ENCODE measurements at regions not wholly inside any gene's neighbourhood (a gene's known extent, or its start where the extent isn't known, plus 50 kb on each side); places are given as distances from the start of the nearest gene placed in this dataset.
"Not testable (repeated sequence)": the region's sequence is repeated elsewhere in the genome, so short reads cannot be mapped to it uniquely, and the experiment has no call there.

- DNase-seq (ENCODE audit: low spot score): peak; percentile 7
Observed at GRCh38 chr15:95017666-95018328, 786.4 kb downstream of the MCTP2 start.

GRCh38 chr15:95018888-95019545 lies 787.7 kb downstream of the MCTP2 start:
- no peak for DNase-seq (ENCODE audit: low spot score)

DNA sequence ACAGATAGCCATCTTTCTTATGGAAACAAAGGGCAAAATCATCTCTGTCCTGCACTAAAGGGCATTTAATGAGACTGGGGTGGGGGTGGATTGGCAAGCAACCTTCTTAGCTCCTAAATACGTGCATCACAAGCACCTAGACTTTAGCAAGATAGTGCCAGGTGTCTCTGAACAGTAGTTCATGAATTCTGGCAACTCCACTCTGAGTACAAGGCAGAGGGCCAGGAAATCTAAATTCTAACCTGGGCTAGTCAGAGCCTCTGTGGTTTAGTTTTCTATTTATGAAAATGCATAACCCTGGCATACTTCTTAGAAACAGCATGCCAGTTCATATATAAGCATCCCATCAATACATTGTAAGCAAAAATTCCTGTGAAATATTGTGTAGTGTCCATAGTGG lies 788.5 kb downstream of the MCTP2 start:
- DNase-seq (ENCODE audit: low spot score): no peak

- no peak for DNase-seq (ENCODE audit: low spot score)
Observed at GRCh38 chr15:95021816-95022215, 790.5 kb downstream of the MCTP2 start.

GRCh38 chr15:95024351-95024750 lies 793.0 kb downstream of the MCTP2 start:
- no peak for DNase-seq (ENCODE audit: low spot score)

GRCh38 chr15:95025924-95026728 lies 794.8 kb downstream of the MCTP2 start:
- no peak for DNase-seq (ENCODE audit: low spot score)

GRCh38 chr15:95027981-95028380 lies 796.6 kb downstream of the MCTP2 start:
- DNase-seq (ENCODE audit: low spot score): no peak

- DNase-seq (ENCODE audit: low spot score): no peak
Observed at GRCh38 chr15:95032156-95032555, 800.8 kb downstream of the MCTP2 start.

DNA sequence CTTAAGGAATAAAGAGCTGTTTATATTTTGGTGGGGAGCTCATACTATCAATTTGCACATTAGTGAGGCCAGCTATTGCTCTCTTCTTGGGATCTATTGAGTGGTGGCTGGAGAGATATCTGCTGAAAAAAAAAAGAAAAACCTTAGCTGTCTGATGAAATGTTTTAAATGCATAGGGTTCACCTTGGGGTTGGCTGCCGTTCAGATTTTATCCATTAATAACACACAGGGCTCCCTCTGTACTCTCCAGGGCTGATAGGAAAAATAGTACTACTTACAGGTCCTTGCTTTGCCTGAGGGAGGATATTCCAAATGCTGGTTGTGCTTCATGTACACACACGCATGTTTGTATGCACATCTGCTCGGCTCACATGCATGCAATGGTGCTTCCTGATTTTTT lies 803.7 kb downstream of the MCTP2 start:
- no peak for DNase-seq (ENCODE audit: low spot score)

DNA sequence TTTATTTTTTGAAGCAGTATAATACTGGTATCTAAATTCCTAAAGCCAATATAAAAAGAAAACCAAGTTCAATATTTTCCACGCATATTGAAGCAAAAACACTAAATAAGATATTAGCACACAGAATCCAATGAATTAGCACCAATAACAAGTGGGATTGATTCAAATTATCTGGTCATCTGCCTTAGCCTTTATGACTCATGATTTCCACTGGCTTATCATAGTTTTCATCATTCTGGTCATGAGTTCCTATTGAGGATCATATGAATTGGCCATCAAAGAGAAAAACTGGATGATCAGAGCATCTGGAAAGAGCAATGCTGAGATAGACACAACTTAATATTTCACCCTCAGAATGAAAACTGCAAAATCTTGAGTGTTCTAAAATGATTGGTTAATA lies 809.9 kb downstream of the MCTP2 start:
- no peak for DNase-seq (ENCODE audit: low spot score)

DNA sequence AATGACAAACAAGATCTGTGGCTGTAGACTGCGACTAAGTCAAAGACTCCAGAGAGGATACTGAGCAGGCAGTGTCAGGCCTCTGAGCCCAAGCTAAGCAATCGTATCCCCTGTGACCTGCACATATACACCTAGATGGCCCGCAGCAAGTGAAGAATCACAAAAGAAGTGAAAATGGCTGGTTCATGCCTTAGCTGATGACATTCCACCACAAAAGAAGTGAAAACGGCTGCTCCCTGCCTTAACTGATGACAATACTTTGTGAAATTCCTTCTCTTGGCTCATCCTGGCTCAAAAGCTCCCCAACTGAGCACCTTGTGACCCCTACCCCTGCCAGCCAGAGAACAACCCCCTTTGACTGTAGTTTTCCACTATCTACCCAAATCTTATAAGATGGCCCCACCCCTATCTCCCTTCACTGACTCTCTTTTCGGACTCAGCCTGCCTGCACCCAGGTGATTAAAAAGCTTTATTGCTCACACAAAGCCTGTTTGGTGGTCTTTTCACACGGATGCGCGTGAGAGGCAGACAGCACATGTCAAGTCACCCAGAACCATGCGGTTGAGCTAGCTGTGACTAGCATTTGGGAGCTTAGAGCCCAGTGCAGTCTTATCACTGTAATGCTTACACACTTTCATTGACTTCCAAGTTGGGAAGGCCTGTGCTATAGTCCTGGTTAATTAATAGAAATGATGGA lies 812.0 kb downstream of the MCTP2 start:
- not testable (repeated sequence) for DNase-seq (ENCODE audit: low spot score)

DNA sequence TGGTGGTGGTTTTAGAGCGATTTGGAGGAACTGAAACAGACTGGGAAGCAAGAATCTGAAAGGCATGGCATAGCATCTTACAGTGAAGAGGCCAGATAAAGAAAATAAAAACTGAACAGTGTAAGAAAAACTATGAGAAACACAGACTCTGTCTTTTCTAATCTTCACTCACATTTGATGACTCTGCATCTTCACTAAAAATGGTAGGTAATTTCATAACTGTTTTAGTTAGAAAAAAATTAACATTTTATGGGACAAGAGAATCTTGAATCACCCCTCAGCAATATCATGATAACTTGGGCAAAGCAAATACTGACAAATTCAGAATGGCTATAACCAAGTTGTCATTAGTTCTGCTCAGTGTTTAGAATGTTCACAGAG lies 812.6 kb downstream of the MCTP2 start:
- no peak for DNase-seq (ENCODE audit: low spot score)

DNA sequence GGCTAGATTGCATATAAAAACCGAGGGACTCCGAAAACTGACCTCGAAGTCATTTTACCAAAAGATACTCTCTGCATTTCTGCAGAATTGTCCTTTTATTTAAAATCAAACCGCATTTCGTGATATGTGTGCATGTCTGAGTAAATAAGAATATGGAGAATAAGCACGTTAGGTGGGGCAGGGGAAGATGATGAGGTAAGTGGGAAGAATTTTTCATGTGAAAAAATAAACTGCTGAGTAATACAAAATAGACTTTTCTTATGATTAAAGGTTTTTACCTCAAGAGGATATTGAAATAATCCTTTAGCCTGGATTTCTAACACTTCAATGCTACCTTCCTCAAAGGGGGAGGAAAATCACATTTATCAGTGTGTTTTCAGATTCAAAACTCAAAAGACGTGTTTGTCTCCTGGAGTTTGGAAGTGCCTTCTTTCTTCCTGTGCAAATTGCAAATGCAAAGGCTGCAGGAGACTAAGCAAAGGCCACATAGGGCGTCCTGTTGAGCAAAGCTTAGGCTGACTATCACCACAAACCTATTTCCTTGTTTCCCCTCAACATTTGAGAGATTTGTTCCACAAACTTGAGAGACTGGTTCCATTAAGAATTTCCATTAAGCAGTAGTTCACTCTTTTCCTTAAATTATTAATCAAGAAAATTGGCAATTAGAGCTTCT lies 813.5 kb downstream of the MCTP2 start:
- DNase-seq (ENCODE audit: low spot score): no peak

DNA sequence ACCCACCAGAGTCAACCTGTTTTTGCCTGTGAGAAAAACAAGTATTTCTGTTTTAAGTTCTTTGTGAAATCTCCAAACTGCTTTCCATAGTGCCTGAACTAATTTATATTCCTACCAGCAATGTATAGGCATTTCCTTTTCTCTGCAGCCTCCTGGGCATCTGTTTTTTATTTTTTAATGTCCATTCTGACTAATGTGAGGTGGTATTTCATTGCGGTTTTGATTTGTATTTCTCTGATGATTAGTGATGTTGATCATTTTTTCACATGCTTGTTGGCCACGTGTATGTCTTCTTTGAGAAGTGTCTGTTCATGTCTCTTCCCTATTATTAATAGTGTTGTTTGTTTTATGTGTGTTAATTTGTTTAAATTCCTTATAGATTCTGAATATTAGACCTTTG lies 820.5 kb downstream of the MCTP2 start:
- no peak for DNase-seq (ENCODE audit: low spot score)

GRCh38 chr15:95059346-95059905 lies 828.1 kb downstream of the MCTP2 start:
- no peak for DNase-seq (ENCODE audit: low spot score)

DNA sequence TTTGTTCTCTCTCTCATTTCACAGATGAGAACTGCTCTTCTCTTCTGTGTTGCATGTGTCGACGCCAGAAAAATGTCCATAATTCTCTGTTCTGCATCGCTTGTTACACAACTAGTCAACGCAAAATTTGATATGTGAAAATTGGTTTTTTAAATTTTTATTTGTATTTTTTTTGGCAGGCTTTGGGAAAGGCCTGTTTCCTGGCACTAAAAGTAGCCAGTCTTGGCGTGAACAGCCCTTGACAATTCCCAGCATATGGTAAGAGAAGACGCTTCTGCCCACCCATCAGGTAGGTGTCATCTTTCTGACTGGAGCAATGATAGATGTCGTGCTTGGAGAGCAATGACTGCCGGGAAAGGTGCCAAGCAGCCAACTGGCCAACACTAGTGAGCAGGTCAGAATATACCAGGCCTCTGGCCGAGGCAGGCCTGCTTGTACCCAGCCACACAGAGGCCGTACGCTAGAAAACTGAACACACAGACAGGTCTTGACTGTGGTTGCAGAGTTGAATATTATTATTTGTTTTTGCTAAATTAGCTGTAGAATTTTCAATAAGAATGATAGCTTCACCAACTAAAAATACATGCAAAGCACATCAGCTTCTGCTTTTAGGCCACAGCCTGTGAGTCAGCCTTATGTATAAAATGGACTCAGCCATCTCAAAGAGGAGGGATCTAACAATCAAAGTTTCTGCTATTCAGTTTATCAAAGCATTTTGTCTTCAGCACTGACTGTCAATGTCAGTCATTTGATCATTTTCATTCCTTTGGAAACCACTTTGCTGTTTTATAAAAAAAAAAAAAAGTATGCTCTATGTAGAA lies 837.5 kb downstream of the MCTP2 start:
- DNase-seq (ENCODE audit: low spot score): no peak

DNA sequence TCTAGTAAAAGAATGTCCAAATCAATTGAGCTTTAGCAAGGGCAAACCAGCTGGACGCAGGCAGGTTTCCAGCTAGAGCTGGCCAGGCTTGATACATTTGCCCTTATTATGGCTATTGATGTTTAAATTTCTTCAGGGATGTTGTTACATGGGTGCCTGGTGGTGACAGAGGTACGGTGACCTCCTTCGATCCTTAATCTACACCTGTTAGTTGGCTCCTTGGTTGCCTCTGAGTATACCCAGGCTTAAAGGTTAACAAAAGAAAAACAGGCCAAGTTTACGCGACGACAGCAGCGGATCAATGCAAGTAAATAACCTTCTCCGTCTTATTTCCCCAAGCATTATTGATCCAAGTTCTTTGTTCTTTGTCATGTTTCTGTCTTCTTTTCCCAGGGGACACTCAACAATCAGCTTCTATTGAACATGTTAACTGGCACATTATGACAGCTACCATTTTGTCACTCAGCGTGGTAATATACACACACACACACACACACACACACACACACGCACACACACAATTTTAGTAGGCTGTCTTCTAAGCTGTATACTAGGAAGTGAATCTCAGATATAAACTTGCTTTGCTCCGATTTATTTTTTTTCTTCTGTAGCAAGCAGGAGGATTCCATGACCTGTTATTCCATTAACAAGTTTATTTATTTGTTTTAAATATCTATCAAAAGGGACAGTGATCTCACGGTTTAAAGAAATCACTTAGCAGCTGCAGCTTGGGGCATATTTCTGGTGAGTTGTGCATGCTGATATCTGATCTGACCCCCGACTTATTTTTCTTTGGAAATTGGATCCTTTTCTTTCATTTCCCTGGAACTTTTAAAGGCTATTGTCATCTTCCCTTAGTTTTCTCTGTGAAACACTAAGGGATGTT lies 844.7 kb downstream of the MCTP2 start:
- no peak for DNase-seq (ENCODE audit: low spot score)

GRCh38 chr15:95076678-95076990 lies 845.3 kb downstream of the MCTP2 start:
- no peak for DNase-seq (ENCODE audit: low spot score)

- DNase-seq (ENCODE audit: low spot score): no peak
Observed at GRCh38 chr15:95078003-95078402, 846.6 kb downstream of the MCTP2 start.

- not testable (repeated sequence) for DNase-seq (ENCODE audit: low spot score)
Observed at GRCh38 chr15:95080228-95080627, 848.9 kb downstream of the MCTP2 start.

Measured in globus pallidus (tissue), 1 donor.